Hepatocyte (in vitro differentiated cells): ENCODE measurements at regions not wholly inside any gene's neighbourhood (a gene's known extent, or its start where the extent isn't known, plus 50 kb on each side); places are given as distances from the start of the nearest gene placed in this dataset.
A peak's percentile ranks its signal among the peaks of the same experiment; 100 is the strongest.

Experiments used
- DNase-seq: peaks from one replicate; pipeline ENCODE4 v3.0.0-alpha.2; 2016; ENCODE audit warnings: low spot score
- H2AFZ ChIP-seq: fragments of 200-600 bp; sonication (generic); 2 replicates; pipeline ENCODE4 v1.6.0; 2016; ENCODE audit warnings: antibody characterized with exemption, mild to moderate bottlenecking
- H3K27ac ChIP-seq: fragments of 200-600 bp; sonication (generic); 2 replicates; pipeline ENCODE4 v1.5.1; 2016; ENCODE audit warnings: mild to moderate bottlenecking
- H3K27me3 ChIP-seq: fragments of 200-600 bp; sonication (generic); 2 replicates; pipeline ENCODE4 v1.6.1; 2016
- H3K36me3 ChIP-seq: fragments of 200-600 bp; sonication (generic); replicated peaks from 2 replicates; pipeline ENCODE4 v1.5.1; 2016; ENCODE audit warnings: low read depth; ENCODE audit not compliant: insufficient read depth
- H3K4me1 ChIP-seq: fragments of 200-600 bp; sonication (generic); 2 replicates; pipeline ENCODE4 v1.5.1; 2016; ENCODE audit warnings: mild to moderate bottlenecking, moderate library complexity; ENCODE audit not compliant: insufficient read depth
- H3K4me2 ChIP-seq: fragments of 200-600 bp; sonication (generic); 2 replicates; pipeline ENCODE4 v1.6.0; 2016
- H3K4me3 ChIP-seq: fragments of 200-600 bp; sonication (generic); 2 replicates; pipeline ENCODE4 v1.5.1; 2016; ENCODE audit warnings: mild to moderate bottlenecking
- H3K79me2 ChIP-seq: fragments of 200-600 bp; sonication (generic); 2 replicates; pipeline ENCODE4 v1.6.0; 2017; ENCODE audit warnings: mild to moderate bottlenecking
- H3K9me2 ChIP-seq: fragments of 200-600 bp; sonication (generic); replicated peaks from 2 replicates; pipeline ENCODE4 v1.6.0; 2017; ENCODE audit warnings: mild to moderate bottlenecking; ENCODE audit not compliant: insufficient read depth
- H3K9me3 ChIP-seq: fragments of 200-600 bp; sonication (generic); 2 replicates; pipeline ENCODE4 v1.5.1; 2016; ENCODE audit warnings: low read depth, mild to moderate bottlenecking
- H4K20me1 ChIP-seq: fragments of 200-600 bp; sonication (generic); 2 replicates; pipeline ENCODE4 v1.6.0; 2016; ENCODE audit warnings: mild to moderate bottlenecking; ENCODE audit not compliant: insufficient read depth, poor library complexity, severe bottlenecking
- EZH2 ChIP-seq: fragments of 200-600 bp; sonication (generic); IDR thresholded peaks from 2 replicates; pipeline ENCODE4 v1.6.1; 2016; ENCODE audit warnings: antibody characterized with exemption, mild to moderate bottlenecking, borderline replicate concordance
- EZH2phosphoT487 ChIP-seq: fragments of 200-600 bp; sonication (generic); IDR thresholded peaks from one replicate; pipeline ENCODE4 v1.6.1; 2018; ENCODE audit warnings: antibody characterized with exemption, mild to moderate bottlenecking, low read depth, moderate library complexity; ENCODE audit not compliant: unreplicated experiment, severe bottlenecking
- WGBS: methylation state at CpG from one replicate; pipeline ENCODE4 v1.1.6; 2016; ENCODE audit warnings: low lambda C conversion rate; ENCODE audit errors: missing lambda C conversion rate; 5-methylcytosine and 5-hydroxymethylcytosine counted together
- TF ChIP-seq, protein P1 (sequence below): fragments of 200-600 bp; sonication (generic); IDR thresholded peaks from 2 replicates; pipeline ENCODE4 v1.5.1; 2016; ENCODE audit warnings: antibody characterized with exemption, mild to moderate bottlenecking; ENCODE audit not compliant: poor library complexity

DNA sequence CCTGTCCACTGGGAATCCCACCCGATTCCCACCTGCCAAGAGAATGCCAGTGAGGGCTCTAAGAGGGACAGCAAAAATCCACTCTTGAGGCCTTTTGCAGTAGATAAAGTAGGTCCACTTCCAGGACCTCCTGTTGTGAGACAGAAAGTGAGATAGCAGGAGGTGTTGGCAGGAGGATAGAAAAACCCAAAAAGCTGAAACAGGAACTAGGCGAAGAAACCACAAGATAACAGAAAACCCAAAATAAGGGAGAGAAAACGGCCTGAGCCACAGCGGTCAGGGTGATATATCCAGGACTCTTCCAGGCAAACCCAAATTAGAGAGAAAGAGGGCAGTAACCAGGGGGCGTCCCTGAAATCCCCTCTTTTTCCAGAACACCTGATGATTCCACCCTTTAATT, 79.7 kb upstream of the LINC01488 start:
- Histone ChIP-seq H4K20me1 (no peaks in the 10 kb centered on the region), H3K27me3 (no peaks in the 10 kb centered on the region), H3K9me3 (no peaks in the 10 kb centered on the region), H3K36me3 (no peaks in the 10 kb centered on the region), H3K27ac (no peak overlapping the region), H3K9me2 (no peaks in the 10 kb centered on the region), H3K79me2 (no peaks in the 10 kb centered on the region), H3K4me1 (peaks cover 13% of the 10 kb centered on the region), H3K4me3 (no peak overlapping the region), H2AFZ (no peak overlapping the region), H3K4me2 (no peak overlapping the region)
- no peak for DNase-seq
- TF ChIP-seq, protein P1, sequence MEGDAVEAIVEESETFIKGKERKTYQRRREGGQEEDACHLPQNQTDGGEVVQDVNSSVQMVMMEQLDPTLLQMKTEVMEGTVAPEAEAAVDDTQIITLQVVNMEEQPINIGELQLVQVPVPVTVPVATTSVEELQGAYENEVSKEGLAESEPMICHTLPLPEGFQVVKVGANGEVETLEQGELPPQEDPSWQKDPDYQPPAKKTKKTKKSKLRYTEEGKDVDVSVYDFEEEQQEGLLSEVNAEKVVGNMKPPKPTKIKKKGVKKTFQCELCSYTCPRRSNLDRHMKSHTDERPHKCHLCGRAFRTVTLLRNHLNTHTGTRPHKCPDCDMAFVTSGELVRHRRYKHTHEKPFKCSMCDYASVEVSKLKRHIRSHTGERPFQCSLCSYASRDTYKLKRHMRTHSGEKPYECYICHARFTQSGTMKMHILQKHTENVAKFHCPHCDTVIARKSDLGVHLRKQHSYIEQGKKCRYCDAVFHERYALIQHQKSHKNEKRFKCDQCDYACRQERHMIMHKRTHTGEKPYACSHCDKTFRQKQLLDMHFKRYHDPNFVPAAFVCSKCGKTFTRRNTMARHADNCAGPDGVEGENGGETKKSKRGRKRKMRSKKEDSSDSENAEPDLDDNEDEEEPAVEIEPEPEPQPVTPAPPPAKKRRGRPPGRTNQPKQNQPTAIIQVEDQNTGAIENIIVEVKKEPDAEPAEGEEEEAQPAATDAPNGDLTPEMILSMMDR = no peak
- no peak for TF ChIP-seq EZH2phosphoT487
- TF ChIP-seq EZH2 = no peak
- WGBS = 98% methylated on average over 5 of the region's 5 CpGs

DNA sequence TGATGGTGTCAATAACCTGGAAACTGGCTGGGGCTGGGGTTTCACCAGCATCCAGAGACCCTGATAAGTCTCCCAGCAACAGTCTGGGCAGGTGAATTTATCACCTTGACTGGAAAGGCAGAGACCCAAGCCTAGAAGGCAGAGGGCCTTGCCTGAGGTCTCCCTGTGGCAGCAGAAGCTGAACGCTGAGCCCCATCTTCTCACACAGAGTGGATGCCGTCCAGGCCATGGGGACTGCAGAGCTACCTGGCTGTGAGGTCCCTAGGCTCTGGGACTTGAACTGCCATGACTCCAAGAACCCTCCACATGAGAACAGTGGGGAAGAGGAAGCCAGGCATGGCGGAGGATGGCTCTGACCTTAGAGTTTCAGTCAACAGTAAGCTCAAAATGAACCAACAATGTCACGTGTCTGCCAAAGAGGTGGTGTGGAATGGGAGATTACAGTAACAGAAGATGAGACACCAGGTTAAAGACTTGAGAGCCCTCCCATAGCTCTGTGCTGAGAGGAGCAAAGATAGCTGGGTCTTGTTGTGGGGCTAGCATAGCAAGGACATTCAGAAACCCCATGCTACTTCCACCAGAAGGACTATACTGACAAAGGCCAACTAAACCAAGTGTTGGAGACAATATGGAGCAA, 79.1 kb upstream of the LINC01488 start:
- H3K27ac ChIP-seq = no peak overlapping the region
- WGBS = 49% methylated on average over 4 of the region's 4 CpGs
- no peaks in the 10 kb centered on the region for H3K79me2 ChIP-seq
- H4K20me1 ChIP-seq = no peaks in the 10 kb centered on the region
- TF ChIP-seq EZH2phosphoT487 (no peak), EZH2 (no peak)
- TF ChIP-seq, protein P1 = no peak
- H3K4me2 ChIP-seq = no peak overlapping the region
- H3K27me3 ChIP-seq = no peaks in the 10 kb centered on the region
- no peak overlapping the region for H2AFZ ChIP-seq
- no peaks in the 10 kb centered on the region for H3K36me3 ChIP-seq
- peaks cover 13% of the 10 kb centered on the region for H3K4me1 ChIP-seq
- no peak overlapping the region for H3K4me3 ChIP-seq
- H3K9me3 ChIP-seq = no peaks in the 10 kb centered on the region
- H3K9me2 ChIP-seq = no peaks in the 10 kb centered on the region
- DNase-seq = no peak

DNA sequence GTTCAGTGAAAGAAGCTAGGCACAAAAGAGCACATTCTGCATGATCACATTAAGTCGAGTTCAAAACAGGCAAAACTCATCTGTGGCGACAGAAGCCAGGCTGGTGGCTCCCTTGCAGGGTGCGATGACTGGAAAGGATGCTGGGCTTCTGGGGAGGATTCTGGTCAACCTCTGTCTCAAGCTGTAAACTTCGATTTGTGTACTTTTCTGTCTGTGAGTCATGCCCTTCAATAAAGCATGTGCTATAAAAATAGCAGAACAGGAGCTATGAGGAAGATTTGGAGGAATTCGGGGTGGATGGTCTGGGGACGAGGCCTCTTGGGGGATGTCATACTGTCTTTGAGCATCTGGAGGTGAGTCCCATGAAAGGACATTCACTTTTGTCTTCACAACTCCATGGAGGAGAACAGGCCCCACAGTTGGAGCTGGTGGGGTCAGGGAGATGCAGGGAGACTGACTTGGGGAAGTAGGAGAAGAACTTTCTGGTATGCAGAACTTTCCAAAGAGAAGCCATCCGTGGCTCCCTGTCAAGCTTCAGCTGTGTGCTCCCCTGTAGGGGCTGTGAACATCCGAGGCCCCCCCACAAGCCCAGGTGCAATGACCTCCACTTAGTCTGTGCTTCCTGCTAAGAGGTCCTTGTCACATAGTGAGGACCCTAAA, 77.8 kb upstream of the LINC01488 start:
- Histone ChIP-seq H3K9me2 (no peaks in the 10 kb centered on the region), H3K4me3 (no peak overlapping the region), H4K20me1 (no peaks in the 10 kb centered on the region), H3K36me3 (no peaks in the 10 kb centered on the region), H3K4me2 (no peak overlapping the region), H3K9me3 (no peaks in the 10 kb centered on the region), H3K27me3 (no peaks in the 10 kb centered on the region), H3K27ac (no peak overlapping the region), H3K79me2 (no peaks in the 10 kb centered on the region), H3K4me1 (peaks cover 11% of the 10 kb centered on the region), H2AFZ (no peak overlapping the region)
- TF ChIP-seq EZH2phosphoT487 (no peak), EZH2 (no peak)
- TF ChIP-seq, protein P1 = no peak
- DNase-seq = peak; percentile 50
- WGBS = 72% methylated on average over 8 of the region's 8 CpGs
